ENCODE measurements at regions not wholly inside any gene's neighbourhood (a gene's known extent, or its start where the extent isn't known, plus 50 kb on each side); places are given as distances from the start of the nearest gene placed in this dataset.

DNA sequence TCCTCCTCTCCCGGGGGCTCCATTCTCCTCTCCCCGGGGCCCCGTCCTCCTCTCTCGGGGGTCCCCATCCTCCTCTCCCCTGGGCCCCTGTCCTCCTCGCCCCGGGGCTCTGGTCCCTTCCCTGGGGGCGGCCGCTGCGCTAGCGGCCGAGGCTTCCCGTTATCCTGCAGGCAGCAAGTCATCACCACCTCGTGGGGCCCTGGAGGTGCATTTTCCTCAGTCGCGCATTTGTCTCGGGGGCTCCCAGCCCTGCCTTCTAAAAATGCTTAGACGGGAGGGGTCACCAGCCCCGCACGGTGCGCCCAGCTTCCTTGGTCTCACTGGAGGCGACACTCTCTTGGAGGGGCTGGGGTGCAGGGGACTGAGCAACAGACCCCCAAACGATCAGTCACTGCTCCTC, 216.5 kb downstream of the QKI start:
- Histone ChIP-seq H3K4me1 (replicated peaks) (no peaks in the 10 kb centered on the region), H3K27ac (no peak overlapping the region), H3K9me3 (no peaks in the 10 kb centered on the region), H3K4me3 (no peak overlapping the region), H3K36me3 (no peaks in the 10 kb centered on the region), H3K27me3 (replicated peaks; ENCODE audit: insufficient read depth) (no peaks in the 10 kb centered on the region)
- intact Hi-C loops (cut with DNase I) = no loop called here
- no peak for DNase-seq (ENCODE audit: low spot score)
- 49% methylated on average over 22 of the region's 22 CpGs for WGBS
- TF ChIP-seq POLR2A (IDR thresholded peaks at IDR 0.05) = no peak
- no peak for TF ChIP-seq POLR2AphosphoS5 (IDR thresholded peaks at IDR 0.05)
- TF ChIP-seq, protein P1, sequence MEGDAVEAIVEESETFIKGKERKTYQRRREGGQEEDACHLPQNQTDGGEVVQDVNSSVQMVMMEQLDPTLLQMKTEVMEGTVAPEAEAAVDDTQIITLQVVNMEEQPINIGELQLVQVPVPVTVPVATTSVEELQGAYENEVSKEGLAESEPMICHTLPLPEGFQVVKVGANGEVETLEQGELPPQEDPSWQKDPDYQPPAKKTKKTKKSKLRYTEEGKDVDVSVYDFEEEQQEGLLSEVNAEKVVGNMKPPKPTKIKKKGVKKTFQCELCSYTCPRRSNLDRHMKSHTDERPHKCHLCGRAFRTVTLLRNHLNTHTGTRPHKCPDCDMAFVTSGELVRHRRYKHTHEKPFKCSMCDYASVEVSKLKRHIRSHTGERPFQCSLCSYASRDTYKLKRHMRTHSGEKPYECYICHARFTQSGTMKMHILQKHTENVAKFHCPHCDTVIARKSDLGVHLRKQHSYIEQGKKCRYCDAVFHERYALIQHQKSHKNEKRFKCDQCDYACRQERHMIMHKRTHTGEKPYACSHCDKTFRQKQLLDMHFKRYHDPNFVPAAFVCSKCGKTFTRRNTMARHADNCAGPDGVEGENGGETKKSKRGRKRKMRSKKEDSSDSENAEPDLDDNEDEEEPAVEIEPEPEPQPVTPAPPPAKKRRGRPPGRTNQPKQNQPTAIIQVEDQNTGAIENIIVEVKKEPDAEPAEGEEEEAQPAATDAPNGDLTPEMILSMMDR (IDR thresholded peaks at IDR 0.05) = no peak

DNA sequence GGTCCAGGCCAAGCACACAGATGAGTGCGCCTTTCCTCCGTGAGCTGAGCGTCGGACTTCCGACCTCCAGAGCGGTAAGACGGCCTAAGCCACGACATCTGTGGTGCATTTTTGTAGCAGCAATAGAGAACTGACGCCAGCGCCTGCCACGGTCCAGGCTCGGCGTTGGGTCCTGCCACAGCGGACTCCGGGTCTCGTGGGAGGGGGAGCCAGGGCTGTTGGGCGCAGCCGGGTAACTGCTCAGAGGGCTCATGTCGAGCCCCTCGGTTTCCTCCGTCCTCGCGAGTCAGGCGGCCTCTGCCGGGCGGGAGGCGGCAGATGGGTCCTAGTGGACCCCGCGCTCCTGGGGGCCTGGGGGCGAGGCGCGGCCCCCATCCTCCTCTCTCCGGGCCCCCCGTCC, 216.1 kb downstream of the QKI start:
- 23% methylated on average over 34 of the region's 34 CpGs for WGBS
- no peaks in the 10 kb centered on the region for H3K9me3 ChIP-seq
- no peak for TF ChIP-seq POLR2AphosphoS5 (IDR thresholded peaks at IDR 0.05)
- TF ChIP-seq, protein P1 (IDR thresholded peaks at IDR 0.05) = no peak
- TF ChIP-seq POLR2A (IDR thresholded peaks at IDR 0.05) = no peak
- H3K36me3 ChIP-seq = no peaks in the 10 kb centered on the region
- no peaks in the 10 kb centered on the region for H3K4me1 ChIP-seq (replicated peaks)
- intact Hi-C loops (cut with DNase I) = no loop called here
- no peaks in the 10 kb centered on the region for H3K27me3 ChIP-seq (replicated peaks; ENCODE audit: insufficient read depth)
- no peak for DNase-seq (ENCODE audit: low spot score)
- H3K27ac ChIP-seq = no peak overlapping the region
- no peak overlapping the region for H3K4me3 ChIP-seq

DNA sequence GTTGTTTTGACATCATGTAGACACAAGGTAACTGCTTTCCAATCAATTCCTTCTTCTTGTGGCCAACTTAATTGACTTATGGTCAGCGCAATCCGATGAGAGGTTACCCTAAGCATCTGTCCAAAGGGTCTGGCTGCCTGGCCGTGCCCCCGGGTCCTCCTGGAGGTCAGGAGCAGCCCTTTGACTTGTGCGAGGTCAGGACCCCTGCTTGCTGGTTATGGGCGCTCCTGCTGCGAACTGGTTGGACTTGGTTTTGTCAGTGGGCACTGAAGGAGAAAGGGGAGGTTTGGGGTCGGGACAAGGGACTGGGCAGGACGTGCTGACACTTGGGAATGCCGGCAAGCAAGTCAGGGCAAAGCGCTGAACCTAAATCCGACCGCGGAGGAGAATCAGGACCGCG, 215.6 kb downstream of the QKI start:
- no peak for DNase-seq (ENCODE audit: low spot score)
- Histone ChIP-seq H3K36me3 (no peaks in the 10 kb centered on the region), H3K9me3 (no peaks in the 10 kb centered on the region), H3K27ac (no peak overlapping the region), H3K27me3 (replicated peaks; ENCODE audit: insufficient read depth) (no peaks in the 10 kb centered on the region), H3K4me3 (no peak overlapping the region), H3K4me1 (replicated peaks) (no peaks in the 10 kb centered on the region)
- intact Hi-C loops (cut with DNase I) = no loop called here
- TF ChIP-seq, protein P1 (IDR thresholded peaks at IDR 0.05) = no peak
- no peak for TF ChIP-seq POLR2AphosphoS5 (IDR thresholded peaks at IDR 0.05)
- no peak for TF ChIP-seq POLR2A (IDR thresholded peaks at IDR 0.05)
- 66% methylated on average over 16 of the region's 16 CpGs for WGBS

Small RNA genes lying in the stretch of these regions (small RNA-seq; reads per million reads assigned to genes)
- 0 reads per million in 2 donors for gene RN7SL366P
